ENCODE measurements at regions not wholly inside any gene's neighbourhood (a gene's known extent, or its start where the extent isn't known, plus 50 kb on each side); places are given as distances from the start of the nearest gene placed in this dataset.

- TF ChIP-seq E2F5 (CRISPR knock-in tag; IDR thresholded peaks at IDR 0.05) (no peak), MAFF (IDR thresholded peaks at IDR 0.05; ENCODE audit: low read length) (no peak), NFE2 (IDR thresholded peaks at IDR 0.05; ENCODE audit: low read depth) (no peak), ZSCAN32 (CRISPR knock-in tag; IDR thresholded peaks at IDR 0.05) (no peak), POLR2AphosphoS2 (IDR thresholded peaks at IDR 0.05; ENCODE audit: low read length) (no peak), SRSF7 (optimal IDR thresholded peaks at IDR 0.05; ENCODE audit: low read depth, low read length) (no peak), ZNF12 (CRISPR knock-in tag; IDR thresholded peaks at IDR 0.05) (no peak), GTF2A2 (tag; IDR thresholded peaks at IDR 0.05) (no peak), ARID2 (IDR thresholded peaks at IDR 0.05) (0 out of 2 replicates have a peak, but pooled peaks have one; percentile 7), MCM3 (IDR thresholded peaks at IDR 0.05) (0 out of 2 replicates have a peak, but pooled peaks have one; percentile 10), NR3C1 (CRISPR knock-in tag; IDR thresholded peaks at IDR 0.05) (no peak), FOXP4 (CRISPR knock-in tag; IDR thresholded peaks at IDR 0.05; ENCODE audit: borderline replicate concordance) (no peak), CBX1 (IDR thresholded peaks at IDR 0.05; ENCODE audit: low read depth) (no peak), SIRT6 (IDR thresholded peaks at IDR 0.05; ENCODE audit: low read depth, low read length) (no peak), TFAM (CRISPR knock-in tag; conservative IDR thresholded peaks at IDR 0.05) (no peak), THRB (CRISPR knock-in tag; conservative IDR thresholded peaks at IDR 0.05) (0 out of 2 replicates have a peak, but pooled peaks have one; percentile 10), HNRNPUL1 (IDR thresholded peaks at IDR 0.05; ENCODE audit: low read length) (no peak), MEF2D (tag; conservative IDR thresholded peaks at IDR 0.05; ENCODE audit: low read depth) (no peak), ETV1 (tag; conservative IDR thresholded peaks at IDR 0.05; ENCODE audit: low read depth) (peak; percentile 13; the same call in 1 of the 2 replicates), MCM2 (IDR thresholded peaks at IDR 0.05; ENCODE audit: low read depth) (0 out of 2 replicates have a peak, but pooled peaks have one; percentile 43), FOXA3 (CRISPR knock-in tag; conservative IDR thresholded peaks at IDR 0.05 in 1 of 2, IDR thresholded peaks at IDR 0.05 in 1 of 2) (peak in 1 of 2 experiments; percentile 3; a peak in 1 of 4 replicates)
These were observed 75.6 kb downstream of the ZNF280B start (continued) for GRCh38 chr22:22432937-22433336.
